Epithelial cell of esophagus (primary cell): ENCODE measurements at regions not wholly inside any gene's neighbourhood (a gene's known extent, or its start where the extent isn't known, plus 50 kb on each side); places are given as distances from the start of the nearest gene placed in this dataset.
A peak's percentile ranks its signal among the peaks of the same experiment; 100 is the strongest.
"Not testable (repeated sequence)": the region's sequence is repeated elsewhere in the genome, so short reads cannot be mapped to it uniquely, and the experiment has no call there.

Source experiments
- DNase-seq: peaks from one replicate; pipeline ENCODE4 v3.0.0; 2010; ENCODE audit warnings: low read depth
- H3K4me3 ChIP-seq: 2 replicates; pipeline ENCODE4 v1.5.1; 2011; ENCODE audit warnings: mild to moderate bottlenecking, low read length, control low read depth
- CTCF ChIP-seq: IDR thresholded peaks from 2 replicates; pipeline ENCODE4 v1.5.1; 2011; ENCODE audit warnings: low read depth, mild to moderate bottlenecking, low read length, control low read depth, inconsistent platforms; ENCODE audit not compliant: insufficient read depth; ENCODE audit errors: missing control alignments

DNA sequence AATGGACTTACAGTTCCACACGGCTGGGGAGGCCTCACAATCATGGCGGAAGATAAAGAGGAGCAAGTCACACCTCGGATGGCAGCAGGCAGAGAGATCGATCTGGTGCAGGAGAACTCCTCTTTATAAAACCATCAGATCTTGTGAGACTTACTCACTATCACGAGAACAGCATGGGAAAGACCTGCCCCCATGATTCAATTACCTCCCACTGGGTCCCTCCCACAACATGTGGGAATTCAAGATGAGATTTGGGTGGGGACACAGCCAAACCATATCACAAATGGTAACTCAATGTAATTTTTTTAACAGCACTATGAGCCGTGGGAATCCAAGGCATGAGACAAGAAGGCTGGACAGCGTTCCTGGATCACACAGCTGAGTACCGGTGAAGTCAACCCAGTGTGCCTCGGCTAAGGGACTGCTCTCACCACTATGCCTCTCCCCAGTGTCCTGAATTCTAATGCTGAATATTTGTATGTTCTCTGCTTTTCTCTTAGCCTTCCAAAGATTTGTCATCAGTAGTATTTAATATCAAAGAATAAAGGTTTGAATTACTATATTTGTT is 84.3 kb downstream of the IRS2 start:
- not testable (repeated sequence) for H3K4me3 ChIP-seq, DNase-seq

DNA sequence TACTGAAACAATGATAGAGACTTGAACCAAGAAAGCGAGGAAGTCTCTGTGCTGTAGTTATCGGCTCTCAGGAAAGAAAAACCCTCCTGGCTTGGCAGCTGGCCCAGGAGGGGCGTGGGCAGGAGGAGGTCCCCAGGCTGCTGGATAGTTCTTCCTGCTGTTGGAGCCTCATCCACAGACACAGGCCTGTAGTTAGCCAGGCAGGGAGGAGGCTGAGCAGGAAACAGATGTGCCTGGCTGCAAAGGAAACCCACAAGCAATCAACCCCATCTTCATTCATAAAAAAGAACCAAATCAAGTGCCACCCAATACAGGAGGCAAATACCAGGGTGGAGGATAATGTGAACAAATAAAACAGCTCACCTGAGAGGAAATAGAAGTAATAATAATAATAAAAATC is 86.2 kb downstream of the IRS2 start:
- DNase-seq, result peak; percentile 65
- no peak for TF ChIP-seq CTCF
- H3K4me3 ChIP-seq, result no peak overlapping the region

DNA sequence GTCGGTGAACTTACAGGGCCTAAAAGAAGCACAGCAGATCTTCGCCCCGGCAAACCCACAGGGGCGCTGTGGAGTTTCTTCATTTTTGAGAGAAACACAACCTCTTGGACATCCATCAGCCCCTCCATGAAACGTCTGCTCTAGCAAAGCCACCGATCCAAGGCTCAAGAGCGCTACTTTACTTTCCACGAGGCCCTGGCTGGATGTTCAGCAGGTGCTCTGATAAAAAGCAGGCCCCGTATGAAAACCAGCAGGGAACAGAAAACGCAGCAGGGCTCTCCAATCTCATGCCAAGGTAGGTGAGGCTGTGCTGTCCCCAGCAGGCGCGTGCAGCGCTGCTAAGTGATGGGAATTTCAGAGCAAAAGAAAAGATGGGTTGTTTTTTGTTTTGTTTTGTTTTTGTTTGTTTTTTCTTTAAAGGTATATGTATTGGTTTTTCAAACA is 86.7 kb downstream of the IRS2 start:
- DNase-seq, result no peak
- no peak for TF ChIP-seq CTCF
- no peak overlapping the region for H3K4me3 ChIP-seq

DNA sequence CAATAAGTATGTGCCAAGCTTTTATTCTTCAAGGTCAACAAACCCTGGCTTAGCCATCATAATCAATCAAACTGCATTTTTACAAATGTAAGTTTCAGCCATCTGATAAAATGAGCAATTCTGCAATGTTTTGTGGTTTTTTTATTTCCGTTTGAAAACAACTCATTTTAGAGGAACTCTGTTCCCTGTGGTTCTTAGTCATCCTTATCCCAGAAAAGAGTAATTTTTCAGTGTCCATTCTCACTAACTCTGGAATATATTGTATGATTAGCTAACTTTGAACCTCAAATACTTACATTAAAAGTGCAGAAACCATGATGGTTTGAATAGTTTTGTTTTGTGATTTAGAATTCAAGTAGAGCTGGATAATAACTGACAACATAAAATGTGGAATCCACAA is 87.6 kb downstream of the IRS2 start:
- H3K4me3 ChIP-seq, result no peak overlapping the region
- TF ChIP-seq CTCF, result no peak
- peak; percentile 10 for DNase-seq

DNA sequence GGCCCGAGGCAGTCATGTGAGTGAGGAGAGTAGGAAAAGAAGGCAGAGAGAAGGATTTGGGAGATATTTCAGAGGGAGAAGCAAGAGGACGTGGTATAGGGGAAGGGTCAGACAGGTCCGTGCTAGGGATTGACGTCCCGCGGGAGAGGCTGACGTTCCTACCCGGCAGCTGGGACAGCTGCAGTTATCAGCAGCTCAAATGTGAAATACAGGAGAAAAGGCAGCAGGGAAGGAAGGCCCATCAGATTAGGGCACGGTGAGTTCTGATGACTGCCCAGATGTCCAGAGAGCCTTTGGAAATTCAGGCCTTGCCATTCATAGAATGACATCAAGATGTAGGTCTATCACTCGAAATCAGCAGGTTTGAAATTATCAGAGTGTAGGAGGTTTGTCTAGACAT is 88.4 kb downstream of the IRS2 start:
- DNase-seq, result no peak
- no peak for TF ChIP-seq CTCF
- no peak overlapping the region for H3K4me3 ChIP-seq

GRCh38 chr13:109695402-109696190 is 90.8 kb downstream of the IRS2 start:
- H3K4me3 ChIP-seq, result no peak overlapping the region
- DNase-seq, result no peak
- no peak for TF ChIP-seq CTCF

- H3K4me3 ChIP-seq, result no peak overlapping the region
- no peak for TF ChIP-seq CTCF
- peak; percentile 30 for DNase-seq
Measured at GRCh38 chr13:109694972-109695371, 91.4 kb downstream of the IRS2 start.
